ENCODE measurements at regions not wholly inside any gene's neighbourhood (a gene's known extent, or its start where the extent isn't known, plus 50 kb on each side); places are given as distances from the start of the nearest gene placed in this dataset.
"Not testable (repeated sequence)": the region's sequence is repeated elsewhere in the genome, so short reads cannot be mapped to it uniquely, and the experiment has no call there.

GRCh38 chr18:37864122-37864521 lies 298.5 kb upstream of the CELF4 start:
- no peak for DNase-seq

GRCh38 chr18:37861981-37862380 lies 296.4 kb upstream of the CELF4 start:
- no peak for DNase-seq

DNA sequence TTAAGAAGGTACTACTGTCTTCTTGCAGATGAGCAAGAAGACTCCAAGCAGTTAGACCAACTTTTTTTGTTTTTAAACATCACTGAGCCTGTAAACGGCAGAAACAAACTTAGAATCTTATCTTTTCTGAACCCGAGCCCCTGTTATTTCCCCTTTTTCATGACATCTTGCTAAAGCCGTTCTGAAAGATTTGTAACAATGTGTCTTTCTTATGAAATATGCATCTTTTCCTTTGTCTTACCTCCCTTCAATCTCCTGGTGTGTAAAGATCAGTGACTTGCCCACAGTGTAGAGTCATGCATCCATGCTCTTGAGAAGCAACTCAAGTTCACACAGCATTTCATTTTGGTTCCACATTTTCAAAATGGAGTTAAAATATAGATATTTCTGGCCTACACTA lies 288.8 kb upstream of the CELF4 start:
- no peak for DNase-seq

GRCh38 chr18:37853706-37854105 lies 288.1 kb upstream of the CELF4 start:
- no peak for DNase-seq

- DNase-seq = no peak
Measured at GRCh38 chr18:37852464-37852863, 286.9 kb upstream of the CELF4 start.

- no peak for DNase-seq
Measured at GRCh38 chr18:37847544-37847943, 281.9 kb upstream of the CELF4 start.

DNA sequence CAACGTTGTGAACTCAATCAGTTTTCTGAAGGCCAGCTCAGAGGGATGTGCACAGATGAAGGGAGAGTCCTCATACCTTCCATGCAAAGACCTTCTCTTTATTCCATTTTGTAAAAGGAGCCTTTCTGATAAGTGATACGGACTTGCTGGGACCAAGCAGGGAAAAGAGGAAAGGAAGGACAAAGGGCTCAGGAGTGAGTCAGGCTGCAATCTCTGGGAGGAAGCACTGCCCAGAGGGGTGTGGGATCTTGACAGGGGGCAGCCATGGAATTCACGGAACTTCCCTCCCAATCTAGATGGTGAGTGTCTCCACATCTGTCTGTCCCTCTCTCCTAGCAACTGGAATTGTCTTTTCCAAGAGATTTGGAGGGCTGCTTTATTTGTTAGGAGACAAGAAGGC lies 281.4 kb upstream of the CELF4 start:
- no peak for DNase-seq

DNA sequence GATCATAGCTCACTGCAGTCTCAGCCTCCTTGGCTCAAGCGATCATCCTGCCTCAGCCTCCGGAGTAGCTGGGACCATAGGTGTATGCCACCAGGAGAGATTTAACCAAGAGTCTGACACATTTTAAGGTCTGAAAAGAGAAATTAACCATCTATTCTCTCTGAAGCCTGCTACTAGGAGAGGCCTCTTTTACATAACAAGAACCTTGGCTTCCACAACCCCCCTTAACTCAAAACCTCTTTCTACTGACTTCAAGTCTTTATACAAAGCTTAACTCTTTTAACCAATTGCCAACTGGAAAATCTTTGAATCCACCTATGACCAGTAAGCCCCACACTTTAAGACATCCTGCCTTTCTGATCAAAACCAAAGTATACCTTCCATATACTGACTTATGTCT lies 279.9 kb upstream of the CELF4 start:
- DNase-seq = no peak

DNA sequence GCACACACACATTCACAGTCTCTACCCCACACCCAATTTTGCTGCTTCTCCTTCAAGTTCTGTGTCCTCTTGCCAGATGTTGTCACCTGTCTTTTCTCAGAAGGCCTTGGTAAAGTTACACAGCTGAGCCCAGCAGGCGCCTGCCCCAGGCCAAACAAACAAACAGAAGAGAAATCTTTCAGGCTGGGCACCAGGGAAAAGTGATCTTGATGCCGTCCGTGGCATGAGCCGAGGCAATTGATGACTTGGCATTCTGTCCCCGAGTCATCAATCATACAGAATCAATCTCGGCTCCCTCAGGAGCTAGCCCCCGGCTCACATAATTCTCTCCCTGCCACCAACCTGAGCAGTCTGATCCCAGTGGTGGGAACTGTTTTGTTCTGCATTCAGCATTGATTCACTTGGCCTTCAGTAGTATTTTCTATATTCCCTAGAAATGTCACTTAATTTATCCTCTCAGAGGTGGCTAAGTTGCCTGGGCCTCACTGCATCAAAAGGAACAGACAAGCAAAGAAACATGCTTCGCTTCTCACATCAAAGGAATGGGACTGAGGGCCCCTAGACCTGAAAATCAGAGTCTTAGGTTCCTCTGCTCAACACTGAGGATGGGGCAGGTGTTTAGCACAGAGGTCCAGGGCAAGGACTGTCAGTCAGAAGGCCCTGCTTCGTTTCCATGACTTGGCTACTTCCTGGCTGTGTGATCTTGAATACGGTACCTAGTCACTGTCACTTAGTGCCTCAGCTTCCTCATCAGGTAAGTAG lies 278.8 kb upstream of the CELF4 start:
- DNase-seq = no peak

GRCh38 chr18:37838083-37838482 lies 272.5 kb upstream of the CELF4 start:
- DNase-seq = no peak

GRCh38 chr18:37836071-37836970 lies 270.7 kb upstream of the CELF4 start:
- no peak for DNase-seq

DNA sequence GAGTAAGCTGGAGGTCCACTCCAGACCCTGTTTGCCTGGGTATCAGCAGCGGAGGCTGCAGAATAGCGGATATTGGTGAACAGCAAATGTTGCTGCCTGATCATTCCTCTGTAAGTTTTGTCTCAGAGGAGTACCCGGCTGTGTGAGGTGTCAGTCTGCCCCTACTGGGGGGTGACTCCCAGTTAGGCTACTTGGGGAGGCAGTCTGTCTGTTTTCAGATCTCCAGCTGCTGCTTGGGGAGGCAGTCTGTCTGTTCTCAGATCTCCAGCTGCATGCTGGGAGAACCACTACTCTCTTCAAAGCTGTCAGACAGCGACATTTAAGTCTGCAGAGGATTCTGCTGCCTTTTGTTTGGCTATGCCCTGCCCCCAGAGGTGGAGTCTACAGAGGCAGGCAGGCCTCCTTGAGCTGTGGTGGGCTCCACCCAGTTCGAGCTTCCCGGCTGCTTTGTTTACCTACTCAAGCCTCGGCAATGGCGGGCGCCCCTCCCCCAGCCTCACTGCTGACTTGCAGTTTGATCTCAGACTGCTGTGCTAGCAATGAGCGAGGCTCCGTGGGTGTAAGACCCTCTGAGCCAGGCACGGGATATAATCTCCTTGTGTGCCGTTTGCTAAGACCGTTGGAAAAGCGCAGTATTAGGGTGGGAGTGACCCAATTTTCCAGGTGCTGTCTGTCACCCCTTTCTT lies 266.6 kb upstream of the CELF4 start:
- DNase-seq = not testable (repeated sequence)

GRCh38 chr18:37812961-37813360 lies 247.4 kb upstream of the CELF4 start:
- no peak for DNase-seq

DNA sequence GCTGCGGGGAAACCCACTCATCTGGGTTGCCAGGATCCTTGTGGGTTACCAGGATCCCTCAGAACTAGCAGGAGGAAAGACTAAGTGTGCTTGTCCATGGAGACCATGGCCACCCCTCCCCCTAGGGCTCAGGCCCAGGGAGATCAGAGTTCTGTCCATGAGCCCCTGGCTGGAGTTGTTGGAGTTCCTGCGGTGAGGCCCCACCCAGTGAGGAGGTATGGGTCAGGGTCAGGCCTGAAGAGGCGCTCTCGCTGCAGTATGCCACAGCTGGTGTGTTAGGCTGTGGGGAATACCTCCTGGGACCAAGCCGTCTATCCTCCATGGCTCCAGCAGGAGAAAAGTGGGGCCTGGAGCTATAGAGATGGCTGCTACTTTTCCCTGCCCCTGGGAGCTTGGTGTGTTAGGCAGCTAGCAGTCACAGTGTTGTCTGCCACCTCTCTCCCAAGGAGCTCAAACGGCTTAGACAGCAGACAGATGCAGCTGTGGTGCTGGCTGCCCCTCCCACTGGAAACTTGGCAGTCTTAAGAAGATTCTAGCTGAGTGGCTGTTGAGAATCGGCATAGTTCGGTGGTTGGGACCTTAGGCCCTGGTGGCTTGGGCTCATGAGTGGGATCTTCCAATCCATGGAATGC lies 240.3 kb upstream of the CELF4 start:
- DNase-seq = no peak

DNA sequence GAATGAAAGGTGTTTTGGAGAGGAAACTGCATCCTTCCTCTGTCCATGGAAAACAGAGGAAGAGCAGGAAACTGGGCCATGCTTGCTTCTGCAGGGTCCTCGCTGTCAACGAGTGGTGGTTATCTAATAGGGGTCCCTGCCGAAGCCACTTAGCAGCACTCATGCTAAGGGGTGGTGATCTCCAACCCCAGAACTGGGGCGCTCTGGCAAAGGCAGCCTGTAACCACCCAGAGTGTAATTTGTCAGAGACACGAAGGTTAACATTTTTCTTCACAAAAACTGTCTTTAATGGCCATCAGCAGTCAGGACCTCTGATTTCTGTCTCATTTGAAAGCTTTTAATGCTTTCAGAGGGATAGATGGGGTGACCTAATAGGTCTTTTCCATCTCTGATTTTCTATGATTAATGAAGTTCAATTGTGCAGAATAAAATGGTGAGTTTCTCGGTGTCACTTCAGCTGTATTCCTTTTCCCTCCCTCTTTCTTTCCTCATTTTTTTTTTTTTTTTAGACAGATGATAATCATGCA lies 231.3 kb upstream of the CELF4 start:
- DNase-seq = no peak

DNA sequence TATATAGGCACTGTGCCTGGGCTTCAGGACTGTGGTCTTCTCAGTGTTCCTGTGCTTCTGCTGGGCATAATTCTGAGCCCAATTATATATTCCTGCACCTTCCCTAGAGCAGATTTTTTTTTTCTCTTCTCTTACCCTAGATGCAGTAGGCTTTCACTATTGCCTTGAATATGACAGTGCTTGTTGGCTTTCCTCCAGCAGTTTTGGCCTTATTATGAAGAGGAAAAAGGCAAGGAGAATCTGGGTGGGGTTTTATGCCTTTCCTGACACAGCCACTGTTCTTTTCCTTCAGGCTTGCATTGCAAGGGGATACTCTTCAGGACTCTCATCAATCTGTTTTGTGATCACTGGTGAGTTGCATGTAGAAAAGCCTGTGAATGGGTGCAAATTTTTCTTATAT lies 221.9 kb upstream of the CELF4 start:
- DNase-seq = no peak

- DNase-seq = no peak
Measured at GRCh38 chr18:37783771-37784170, 218.2 kb upstream of the CELF4 start.

DNA sequence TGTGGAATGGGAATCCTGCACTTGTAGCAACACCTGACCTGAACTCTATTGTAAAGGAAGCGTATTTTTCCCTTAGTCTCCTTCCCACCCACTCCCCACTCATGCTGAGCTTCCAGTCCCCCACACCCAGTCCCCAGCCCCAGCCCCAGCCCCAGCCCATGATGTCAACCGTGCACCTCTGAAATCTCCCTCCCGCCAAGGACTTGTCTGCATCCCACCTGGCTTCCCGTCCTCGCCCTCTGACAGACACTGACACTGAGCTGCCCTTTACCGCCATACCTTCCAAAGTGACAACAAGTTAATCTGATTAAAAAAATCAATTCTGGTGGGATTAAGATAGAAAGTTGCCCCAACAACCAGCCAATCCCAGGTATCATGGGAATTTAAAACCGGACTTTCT lies 213.6 kb upstream of the CELF4 start:
- no peak for DNase-seq

DNA sequence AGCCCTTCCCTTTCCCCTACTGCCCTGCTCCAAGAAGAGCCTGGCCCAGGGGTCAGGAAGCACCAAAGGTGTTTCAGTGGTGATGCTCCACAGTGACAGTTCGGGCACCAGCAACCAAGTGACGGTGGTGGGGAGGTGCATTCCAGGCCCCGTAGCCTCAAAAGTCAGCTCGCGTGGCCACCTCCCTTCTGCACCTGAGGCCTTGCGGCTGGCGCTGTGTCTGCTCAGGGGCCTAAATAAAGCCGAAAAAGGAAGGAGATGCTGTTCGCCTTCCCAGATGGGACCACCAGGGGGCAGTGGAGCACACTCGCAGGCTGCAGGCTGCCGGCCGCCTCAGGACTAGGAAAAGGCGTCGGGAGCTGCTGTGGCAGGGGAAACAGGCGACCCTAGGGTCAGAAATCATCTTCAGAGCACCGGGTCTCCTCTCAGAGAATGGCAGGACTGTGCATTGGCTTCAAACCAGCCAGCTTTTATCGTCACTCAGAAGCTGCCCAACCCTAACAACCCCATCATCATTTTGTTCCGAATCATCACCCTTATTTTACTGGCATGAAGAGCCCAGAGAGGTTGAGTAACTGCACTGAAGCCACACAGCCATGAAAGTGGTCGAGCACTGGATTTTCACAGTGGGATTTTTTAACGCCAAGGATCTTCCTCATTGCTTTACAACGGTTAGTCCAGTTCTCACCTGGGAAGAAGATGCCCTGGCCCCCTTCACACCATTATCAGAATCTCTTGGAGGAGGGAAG lies 213.0 kb upstream of the CELF4 start:
- DNase-seq = no peak

GRCh38 chr18:37769826-37770225 lies 204.2 kb upstream of the CELF4 start:
- DNase-seq = no peak

- no peak for DNase-seq
Measured at GRCh38 chr18:37764541-37765288, 199.1 kb upstream of the CELF4 start.
